Heart right ventricle (tissue), 16 donors: ENCODE measurements at regions not wholly inside any gene's neighbourhood (a gene's known extent, or its start where the extent isn't known, plus 50 kb on each side); places are given as distances from the start of the nearest gene placed in this dataset.

Experiments used
- ATAC-seq, 8 donors: fragments of 200-7000 bp; cut with Tn5 transposase; one replicate each; pipeline ENCODE4 v1.9.1; 2020; ENCODE audit warnings: mild to moderate bottlenecking in 8 of 8, moderate library complexity in 8 of 8, moderate number of reproducible peaks in 1 of 8
- DNase-seq, 2 donors: peaks; one replicate each; pipeline ENCODE4 v3.0.0-alpha.2; 2020
- H3K27ac ChIP-seq, 10 donors: fragments of 200-600 bp; sonication (generic) in 2 of 10; one replicate each; pipeline versions ENCODE4 v1.5.0 to v1.8.0; 2020 to 2022; ENCODE audit warnings: mild to moderate bottlenecking in 3 of 10
- H3K27me3 ChIP-seq, 7 donors: fragments of 200-600 bp; one replicate each; pipeline ENCODE4 v1.8.0; 2021 to 2022; ENCODE audit warnings: mild to moderate bottlenecking in 2 of 7
- H3K36me3 ChIP-seq, 9 donors: fragments of 200-600 bp; sonication (generic) in 1 of 9; one replicate each; pipeline versions ENCODE4 v1.5.0 to v1.8.0; 2020 to 2022; ENCODE audit warnings: mild to moderate bottlenecking in 2 of 9
- H3K4me1 ChIP-seq, 9 donors: fragments of 200-600 bp; sonication (generic) in 1 of 9; one replicate each; pipeline versions ENCODE4 v1.5.0 to v1.8.0; 2020 to 2022; ENCODE audit warnings: mild to moderate bottlenecking in 4 of 9
- H3K4me3 ChIP-seq, 10 donors: fragments of 200-600 bp; sonication (generic) in 2 of 10; one replicate each; pipeline versions ENCODE4 v1.5.0 to v1.8.0; 2020 to 2022; ENCODE audit warnings: mild to moderate bottlenecking in 7 of 10, moderate library complexity in 2 of 10
- H3K9me3 ChIP-seq, 11 donors: fragments of 200-600 bp in 10 of 11; sonication (generic) in 2 of 11; one replicate each; pipeline versions ENCODE4 v1.5.0 to v1.8.0; 2013 to 2022; ENCODE audit warnings: mild to moderate bottlenecking in 2 of 11, control low read depth in 1 of 11, moderate library complexity in 1 of 11
- WGBS, 2 donors: extraction: QIAGEN DNeasy Blood & Tissue Kit; methylation state at CpG; one replicate each; pipeline ENCODE4 v1.1.7; 2013; ENCODE audit warnings: inconsistent platforms in 1 of 2; 5-methylcytosine and 5-hydroxymethylcytosine counted together
- intact Hi-C, 10 donors: fragments of 100-400 bp; cut with DNase I; formaldehyde crosslinking; loops; one replicate each; pipeline versions ENCODE4 v1.11.1 to v1.14.2; 2022
- TF ChIP-seq, protein P1 (sequence below), 9 donors: fragments of 200-600 bp; sonication (generic) in 2 of 9; IDR thresholded peaks; one replicate each; pipeline versions ENCODE4 v1.5.0 to v1.8.0; 2021 to 2022; ENCODE audit warnings: antibody characterized with exemption in 9 of 9, mild to moderate bottlenecking in 5 of 9, moderate library complexity in 1 of 9
- donor health status: Arrhythmogenic right ventricular cardiomyopathy.
- donor health status: ischemic (EF 13 %, LVEDD 7.1; RV severe dilation, severe dysfunction).
- donor health status: healthy with polysubstance abuse.
- donor health status: DM: no; HTN: yes; CAD: no.
- donor health status: DM: no; HTN: no; CAD: no.
- donor health status: ischemic (EF 25% LVEDD 6.9; RV normal size, moderate dysfunction).
- donor health status: ischemic (EF 25% LVEDD 5.7; RV mildly dilated, moderate dysfunction).
- donor health status: healthy.
- donor health status: DM: yes; HTN: yes; CAD: no.
- donor health status: Ischemic cardiomyopathy.
- donor health status: ischemic (EF 35%, LVEDD 5.7; RV mildly dilated, moderate dysfunction).
- donor health status: nonischemic (EF 11% LVEDD 7.7; RV severe dilation, severe dysfunction).
- donor health status: DM: yes; HTN: yes; CAD: no.
- donor health status: PGD.
- donor health status: ischemic (EF 29% LVEDD 5.4; RV normal size, mild dysfunction).
- donor health status: nonischemic (EF 23%, LVEDD 6.1; RV moderate dilation, normal function).

DNA sequence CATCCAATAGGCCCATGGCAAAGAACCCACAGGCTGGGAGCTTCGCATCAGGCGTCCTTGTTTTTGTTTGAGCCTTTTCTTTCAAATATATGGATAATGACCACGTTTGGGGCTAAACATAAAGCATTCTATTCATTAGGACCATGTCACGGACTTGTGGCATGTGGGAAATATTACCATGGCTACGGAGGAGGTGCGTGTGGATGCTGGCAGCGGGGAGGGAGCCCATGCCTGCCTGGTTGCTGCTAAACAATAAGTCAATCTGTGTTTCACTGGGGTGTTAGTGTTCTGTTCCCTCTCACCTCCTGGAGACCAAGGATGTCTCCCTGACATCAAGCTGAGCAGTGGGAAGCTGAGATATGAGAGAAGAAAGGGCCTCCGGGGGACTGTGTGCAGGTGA is 121.1 kb downstream of the IRS2 start:
- intact Hi-C loops: no loop called here
- TF ChIP-seq, protein P1, sequence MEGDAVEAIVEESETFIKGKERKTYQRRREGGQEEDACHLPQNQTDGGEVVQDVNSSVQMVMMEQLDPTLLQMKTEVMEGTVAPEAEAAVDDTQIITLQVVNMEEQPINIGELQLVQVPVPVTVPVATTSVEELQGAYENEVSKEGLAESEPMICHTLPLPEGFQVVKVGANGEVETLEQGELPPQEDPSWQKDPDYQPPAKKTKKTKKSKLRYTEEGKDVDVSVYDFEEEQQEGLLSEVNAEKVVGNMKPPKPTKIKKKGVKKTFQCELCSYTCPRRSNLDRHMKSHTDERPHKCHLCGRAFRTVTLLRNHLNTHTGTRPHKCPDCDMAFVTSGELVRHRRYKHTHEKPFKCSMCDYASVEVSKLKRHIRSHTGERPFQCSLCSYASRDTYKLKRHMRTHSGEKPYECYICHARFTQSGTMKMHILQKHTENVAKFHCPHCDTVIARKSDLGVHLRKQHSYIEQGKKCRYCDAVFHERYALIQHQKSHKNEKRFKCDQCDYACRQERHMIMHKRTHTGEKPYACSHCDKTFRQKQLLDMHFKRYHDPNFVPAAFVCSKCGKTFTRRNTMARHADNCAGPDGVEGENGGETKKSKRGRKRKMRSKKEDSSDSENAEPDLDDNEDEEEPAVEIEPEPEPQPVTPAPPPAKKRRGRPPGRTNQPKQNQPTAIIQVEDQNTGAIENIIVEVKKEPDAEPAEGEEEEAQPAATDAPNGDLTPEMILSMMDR (IDR thresholded peaks at IDR 0.05): no peak
- DNase-seq (no peak), ATAC-seq (no peak)
- Histone ChIP-seq H3K36me3 (no peaks in the 10 kb centered on the region), H3K9me3 (no peaks in the 10 kb centered on the region), H3K27me3 (peaks cover 0 to 52% (median 38%) of the 10 kb centered on the region in 7 donors), H3K27ac (no peak overlapping the region), H3K4me1 (peaks cover 0 to 18% (median 10%) of the 10 kb centered on the region in 9 donors), H3K4me3 (no peak overlapping the region)
- WGBS, 2 donors: 88 to 91% methylated on average over 8 of the region's 8 CpGs

GRCh38 chr13:109657395-109657794 is 129.0 kb downstream of the IRS2 start:
- DNase-seq: no peak
- no peak for ATAC-seq
- Histone ChIP-seq H3K27me3 (peaks cover 0 to 68% (median 42%) of the 10 kb centered on the region in 7 donors), H3K27ac (no peak overlapping the region), H3K4me1 (peaks cover 0 to 41% (median 20%) of the 10 kb centered on the region in 9 donors), H3K9me3 (no peaks in the 10 kb centered on the region), H3K36me3 (no peaks in the 10 kb centered on the region), H3K4me3 (no peak overlapping the region)
- intact Hi-C loops: no loop called here
- 33% methylated on average over 6 of the region's 6 CpGs for WGBS, 2 donors
- TF ChIP-seq, protein P1 (IDR thresholded peaks at IDR 0.05): no peak

- Histone ChIP-seq H3K9me3 (no peaks in the 10 kb centered on the region), H3K4me3 (no peak overlapping the region), H3K4me1 (peaks cover 0 to 53% (median 20%) of the 10 kb centered on the region in 9 donors), H3K36me3 (no peaks in the 10 kb centered on the region), H3K27me3 (peaks cover 0 to 67% (median 39%) of the 10 kb centered on the region in 7 donors), H3K27ac (peak overlapping the region in 7 of 10 donors; percentile 13 to 80 (median 54))
- intact Hi-C loops: no loop called here
- 74 to 83% methylated on average over 2 of the region's 2 CpGs for WGBS, 2 donors
- TF ChIP-seq, protein P1 (IDR thresholded peaks at IDR 0.05): no peak
- ATAC-seq (no peak), DNase-seq (no peak)
Measured at GRCh38 chr13:109656206-109656605, 130.2 kb downstream of the IRS2 start.

- Histone ChIP-seq H3K4me3 (no peak overlapping the region), H3K27me3 (peaks cover 0 to 70% (median 36%) of the 10 kb centered on the region in 7 donors), H3K27ac (peak overlapping the region in 7 of 10 donors; percentile 13 to 80 (median 54)), H3K4me1 (peaks cover 0 to 55% (median 20%) of the 10 kb centered on the region in 9 donors), H3K36me3 (no peaks in the 10 kb centered on the region), H3K9me3 (no peaks in the 10 kb centered on the region)
- 61 to 77% methylated on average over 5 of the region's 5 CpGs for WGBS, 2 donors
- DNase-seq (peak in 1 of 2 donors; percentile 27), ATAC-seq (peak in 4 of 8 donors; percentile 18 to 48 (median 32))
- TF ChIP-seq, protein P1 (IDR thresholded peaks at IDR 0.05): no peak
- intact Hi-C loops: no loop called here
Measured at GRCh38 chr13:109655611-109656010, 130.8 kb downstream of the IRS2 start.
